WI38 (cell line): ENCODE measurements at regions not wholly inside any gene's neighbourhood (a gene's known extent, or its start where the extent isn't known, plus 50 kb on each side); places are given as distances from the start of the nearest gene placed in this dataset.

Experiments used
- H3K4me3 ChIP-seq: 2 replicates; pipeline ENCODE4 v1.5.1; 2011; ENCODE audit warnings: low read depth, mild to moderate bottlenecking, control low read depth, low read length
- CTCF ChIP-seq: IDR thresholded peaks from 2 replicates; pipeline ENCODE4 v1.5.1; 2012; ENCODE audit warnings: low read depth, mild to moderate bottlenecking, control low read depth, low read length

GRCh38 chr4:64613046-64613445, 203.8 kb upstream of the TECRL start:
- no peak overlapping the region for H3K4me3 ChIP-seq
- no peak for TF ChIP-seq CTCF

GRCh38 chr4:64598066-64598465, 188.8 kb upstream of the TECRL start:
- no peak overlapping the region for H3K4me3 ChIP-seq
- no peak for TF ChIP-seq CTCF

- H3K4me3 ChIP-seq, result no peak overlapping the region
- no peak for TF ChIP-seq CTCF
Observed at GRCh38 chr4:64594723-64595122, 185.5 kb upstream of the TECRL start.

- TF ChIP-seq CTCF, result no peak
- no peak overlapping the region for H3K4me3 ChIP-seq
Observed at GRCh38 chr4:64588507-64588906, 179.3 kb upstream of the TECRL start.

- TF ChIP-seq CTCF, result no peak
- H3K4me3 ChIP-seq, result no peak overlapping the region
Observed at GRCh38 chr4:64584981-64585557, 175.8 kb upstream of the TECRL start.

GRCh38 chr4:64584125-64584524, 174.9 kb upstream of the TECRL start:
- no peak for TF ChIP-seq CTCF

GRCh38 chr4:64582492-64582891, 173.2 kb upstream of the TECRL start:
- H3K4me3 ChIP-seq, result no peak overlapping the region
- no peak for TF ChIP-seq CTCF

More at GRCh38 chr4:64584125-64584524, 174.9 kb upstream of the TECRL start:
- H3K4me3 ChIP-seq, result no peak overlapping the region
